IMR-90 (cell line): ENCODE measurements at regions not wholly inside any gene's neighbourhood (a gene's known extent, or its start where the extent isn't known, plus 50 kb on each side); places are given as distances from the start of the nearest gene placed in this dataset.

Experiments
- ATAC-seq: fragments of 200-7000 bp; cut with Tn5 transposase; 2 replicates; pipeline ENCODE4 v1.9.1; 2020; ENCODE audit warnings: low read depth, mild to moderate bottlenecking, moderate library complexity
- BruUV-seq: library from RNA; stranded (reverse); fragments of 400-500 nt; replicated peaks from 2 replicates; lab custom pipeline; 2021; lab: Mats Ljungman, UMichigan
- CTCF ChIA-PET: fragments of 300-600 bp; formaldehyde crosslinking; extraction: SDS; loops from one replicate; lab custom pipeline; 2021; ENCODE audit warnings: antibody characterized with exemption; lab: Yijun Ruan, JAX
- POLR2A ChIA-PET: fragments of 300-600 bp; sonication (Branson Sonifier 250); formaldehyde crosslinking; loops from one replicate; lab custom pipeline; 2022; ENCODE audit warnings: antibody characterized with exemption; ENCODE audit not compliant: unreplicated experiment; lab: Charles Lee
- DNase-seq: peaks from one replicate; pipeline ENCODE4 v3.0.0; 2013
- H2AFZ ChIP-seq: replicated peaks from 2 replicates; pipeline ENCODE3; 2013; ENCODE audit warnings: low read length, mild to moderate bottlenecking; ENCODE audit not compliant: poor library complexity
- H2AK5ac ChIP-seq: 2 replicates; pipeline ENCODE4 v1.6.1; 2013; ENCODE audit warnings: low read depth, low read length, inconsistent platforms
- H2AK9ac ChIP-seq: replicated peaks from 2 replicates; pipeline ENCODE3; 2013; ENCODE audit warnings: mild to moderate bottlenecking, low read depth, low read length, moderate library complexity; ENCODE audit not compliant: poor library complexity
- H2BK120ac ChIP-seq: 2 replicates; pipeline ENCODE4 v1.6.1; 2013; ENCODE audit warnings: low read depth, low read length, inconsistent platforms
- H2BK15ac ChIP-seq: 3 replicates; pipeline ENCODE4 v1.6.1; 2013; ENCODE audit warnings: low read depth, low read length, inconsistent platforms
- H2BK20ac ChIP-seq: 2 replicates; pipeline ENCODE4 v1.6.1; 2013; ENCODE audit warnings: low read depth, mild to moderate bottlenecking, inconsistent platforms, low read length, moderate library complexity
- H2BK5ac ChIP-seq: 2 replicates; pipeline ENCODE4 v1.6.1; 2013; ENCODE audit warnings: mild to moderate bottlenecking, low read depth, low read length, inconsistent platforms; ENCODE audit not compliant: poor library complexity, severe bottlenecking
- H3K14ac ChIP-seq: replicated peaks from 2 replicates; pipeline ENCODE4 v1.6.1; 2013; ENCODE audit warnings: low read depth, low read length, inconsistent platforms
- H3K18ac ChIP-seq: 2 replicates; pipeline ENCODE4 v1.6.1; 2013; ENCODE audit warnings: low read depth, low read length, control low read depth
- H3K23ac ChIP-seq: 2 replicates; pipeline ENCODE4 v1.6.1; 2013; ENCODE audit warnings: low read depth, low read length, inconsistent platforms
- H3K27ac ChIP-seq: 2 replicates; pipeline ENCODE4 v1.5.1; 2013; ENCODE audit warnings: mild to moderate bottlenecking, control low read depth, low read length; ENCODE audit not compliant: insufficient read depth
- H3K27me3 ChIP-seq: 2 replicates; pipeline ENCODE4 v1.6.1; 2013; ENCODE audit warnings: low read length; ENCODE audit not compliant: control insufficient read depth, insufficient read depth
- H3K36me3 ChIP-seq: 2 replicates; pipeline ENCODE4 v1.6.1; 2013; ENCODE audit warnings: low read length, mixed read lengths; ENCODE audit not compliant: control insufficient read depth, insufficient read depth
- H3K4ac ChIP-seq: 2 replicates; pipeline ENCODE4 v1.6.1; 2013; ENCODE audit warnings: low read depth, low read length, inconsistent platforms
- H3K4me1 ChIP-seq: 2 replicates; pipeline ENCODE4 v1.6.1; 2013; ENCODE audit warnings: low read length, mixed read lengths; ENCODE audit not compliant: control insufficient read depth, insufficient read depth
- H3K4me2 ChIP-seq: 2 replicates; pipeline ENCODE4 v1.6.1; 2013; ENCODE audit warnings: low read depth, mild to moderate bottlenecking, control low read depth, low read length, moderate library complexity
- H3K4me3 ChIP-seq: 2 replicates; pipeline ENCODE4 v1.5.1; 2013; ENCODE audit warnings: low read depth, mild to moderate bottlenecking, control low read depth, low read length, moderate library complexity; ENCODE audit not compliant: insufficient read depth
- H3K56ac ChIP-seq: 2 replicates; pipeline ENCODE4 v1.6.1; 2013; ENCODE audit warnings: low read length, inconsistent platforms; ENCODE audit not compliant: insufficient read depth; ENCODE audit errors: extremely low read depth
- H3K79me1 ChIP-seq, 2 experiments: 2 replicates each; pipeline ENCODE4 v1.6.1; 2013; ENCODE audit warnings: low read length in 2 of 2, inconsistent platforms in 1 of 2, low read depth in 1 of 2
- H3K9ac ChIP-seq: 2 replicates; pipeline ENCODE4 v1.6.1; 2013; ENCODE audit warnings: low read depth, low read length, control low read depth
- H3K9me1 ChIP-seq: 2 replicates; pipeline ENCODE4 v1.6.1; 2013; ENCODE audit warnings: low read length, inconsistent platforms; ENCODE audit not compliant: insufficient read depth
- H3K9me3 ChIP-seq: 2 replicates; pipeline ENCODE4 v1.6.1; 2013; ENCODE audit warnings: low read length; ENCODE audit not compliant: control insufficient read depth, insufficient read depth
- H4K20me1 ChIP-seq: 2 replicates; pipeline ENCODE4 v1.6.1; 2013; ENCODE audit warnings: low read length, inconsistent platforms; ENCODE audit not compliant: insufficient read depth
- H4K5ac ChIP-seq: 2 replicates; pipeline ENCODE4 v1.6.1; 2013; ENCODE audit warnings: mild to moderate bottlenecking, low read depth, low read length, control low read depth
- H4K8ac ChIP-seq, 2 experiments: 2 replicates each; pipeline ENCODE4 v1.6.1; 2013; ENCODE audit warnings: low read depth in 2 of 2, low read length in 2 of 2, control low read depth in 1 of 2, inconsistent platforms in 1 of 2
- H4K91ac ChIP-seq: 2 replicates; pipeline ENCODE4 v1.6.1; 2013; ENCODE audit warnings: low read depth, low read length, inconsistent platforms; ENCODE audit not compliant: insufficient read depth
- BHLHE40 ChIP-seq: fragments of 150-350 bp; IDR thresholded peaks from 2 replicates; pipeline ENCODE4 v1.6.1; 2016; ENCODE audit warnings: mild to moderate bottlenecking, low read depth, low read length
- CEBPB ChIP-seq: IDR thresholded peaks from 2 replicates; pipeline ENCODE4 v1.6.1; 2012; ENCODE audit warnings: low read depth, low read length, improper control_type of control experiment
- CHD1 ChIP-seq: IDR thresholded peaks from 2 replicates; pipeline ENCODE4 v1.6.1; 2012; ENCODE audit warnings: low read depth, low read length, improper control_type of control experiment
- CTCF ChIP-seq: conservative IDR thresholded peaks from 2 replicates; pipeline ENCODE4 v1.5.1; 2012; ENCODE audit warnings: mild to moderate bottlenecking, low read depth, low read length, improper control_type of control experiment
- ELK1 ChIP-seq: fragments of 150-350 bp; IDR thresholded peaks from 2 replicates; pipeline ENCODE4 v1.6.1; 2016; ENCODE audit warnings: low read depth, mild to moderate bottlenecking, low read length, moderate library complexity, borderline replicate concordance
- FOS ChIP-seq: fragments of 150-350 bp; IDR thresholded peaks from 2 replicates; pipeline ENCODE4 v1.6.1; 2016; ENCODE audit warnings: low read depth, low read length
- MAFK ChIP-seq: IDR thresholded peaks from 2 replicates; pipeline ENCODE4 v1.6.1; 2012; ENCODE audit warnings: low read depth, low read length, improper control_type of control experiment
- MAZ ChIP-seq: IDR thresholded peaks from 2 replicates; pipeline ENCODE4 v1.6.1; 2012; ENCODE audit warnings: low read depth, mild to moderate bottlenecking, low read length, improper control_type of control experiment, moderate library complexity, borderline replicate concordance
- MXI1 ChIP-seq: IDR thresholded peaks from 2 replicates; pipeline ENCODE4 v1.6.1; 2012; ENCODE audit warnings: low read depth, mild to moderate bottlenecking, low read length, moderate library complexity, borderline replicate concordance
- NFE2L2 ChIP-seq: fragments of 150-350 bp; IDR thresholded peaks from 2 replicates; pipeline ENCODE4 v1.6.1; 2016; ENCODE audit warnings: low read depth, mild to moderate bottlenecking, low read length
- POLR2A ChIP-seq: IDR thresholded peaks from 2 replicates; pipeline ENCODE4 v1.6.1; 2012; ENCODE audit warnings: mild to moderate bottlenecking, low read depth, low read length
- RAD21 ChIP-seq: IDR thresholded peaks from 2 replicates; pipeline ENCODE4 v1.6.1; 2012; ENCODE audit warnings: low read length, improper control_type of control experiment
- RCOR1 ChIP-seq: IDR thresholded peaks from 2 replicates; pipeline ENCODE4 v1.6.1; 2012; ENCODE audit warnings: mild to moderate bottlenecking, low read length, improper control_type of control experiment; ENCODE audit not compliant: insufficient replicate concordance
- RFX5 ChIP-seq: IDR thresholded peaks from 2 replicates; pipeline ENCODE4 v1.8.0; 2012; ENCODE audit warnings: low read depth, mild to moderate bottlenecking, low read length, moderate library complexity
- SMC3 ChIP-seq: fragments of 150-350 bp; IDR thresholded peaks from 2 replicates; pipeline ENCODE4 v1.6.1; 2016; ENCODE audit warnings: low read depth, mild to moderate bottlenecking, antibody characterized with exemption, low read length, moderate library complexity
- USF2 ChIP-seq: fragments of 150-350 bp; IDR thresholded peaks from 2 replicates; pipeline ENCODE4 v1.6.1; 2017; ENCODE audit warnings: mild to moderate bottlenecking, antibody characterized with exemption, low read length, low read depth
- WGBS, 2 experiments: methylation state at CpG; one replicate each; pipeline versions ENCODE4 v1.1.5 to v1.1.7; 2013; ENCODE audit warnings: missing lambda C conversion rate in 2 of 2; ENCODE audit not compliant: insufficient read length in 1 of 2; ENCODE audit errors: extremely low coverage in 2 of 2; 5-methylcytosine and 5-hydroxymethylcytosine counted together
- dilution Hi-C: fragments of 300-500 bp; cut with HindIII; formaldehyde crosslinking; loops from one replicate; pipeline ENCODE4 v1.14.3; 2018; ENCODE audit warnings: low sequenced_read_pairs; ENCODE audit not compliant: unreplicated experiment
- in situ Hi-C: fragments of 300-500 bp; cut with MboI; formaldehyde crosslinking; loops from 3 replicates; pipeline ENCODE4 v1.14.3; 2019; ENCODE audit warnings: low sequenced_read_pairs, inconsistent platforms, mixed read lengths
- intact Hi-C: fragments of 100-400 bp; cut with micrococcal nuclease; formaldehyde crosslinking; loops from 2 replicates; pipeline ENCODE4 v1.10.0; 2022

GRCh38 chr12:33813536-33813935 lies 208.8 kb upstream of the ALG10 start:
- Histone ChIP-seq H3K56ac (no peak overlapping the region), H3K4me3 (no peak overlapping the region), H2AK9ac (no peak overlapping the region), H2AFZ (no peak overlapping the region), H4K8ac (no peak overlapping the region), H4K91ac (no peak overlapping the region), H3K23ac (no peak overlapping the region), H3K4ac (no peak overlapping the region), H2BK120ac (no peak overlapping the region), H2BK15ac (no peak overlapping the region), H2BK20ac (no peak overlapping the region), H3K14ac (no peak overlapping the region), H3K27ac (no peak overlapping the region), H3K18ac (no peak overlapping the region), H2AK5ac (no peak overlapping the region), H2BK5ac (no peak overlapping the region), H3K79me1 (no peaks in the 10 kb centered on the region), H3K9me1 (no peaks in the 10 kb centered on the region), H4K20me1 (no peaks in the 10 kb centered on the region), H3K4me2 (no peak overlapping the region), H3K9ac (no peak overlapping the region), H3K9me3 (peaks cover 13% of the 10 kb centered on the region), H3K4me1 (no peaks in the 10 kb centered on the region), H3K27me3 (no peaks in the 10 kb centered on the region), H4K5ac (no peak overlapping the region), H3K36me3 (no peaks in the 10 kb centered on the region)
- in situ Hi-C loops (no loop called here), intact Hi-C loops (no loop called here), dilution Hi-C loops (no loop called here)
- POLR2A ChIA-PET, result no interaction called here
- no CpG with 5 or more reads among the region's 2 CpGs for WGBS, 2 experiments
- no peak for TF ChIP-seq FOS
- no peak for TF ChIP-seq USF2
- TF ChIP-seq MAZ, result no peak
- TF ChIP-seq SMC3, result no peak
- TF ChIP-seq RCOR1, result no peak
- no peak for TF ChIP-seq RAD21
- TF ChIP-seq BHLHE40, result no peak
- no peak for TF ChIP-seq MXI1
- no peak for TF ChIP-seq CEBPB
- no peak for TF ChIP-seq CHD1
- no peak for TF ChIP-seq RFX5
- TF ChIP-seq CTCF, result no peak
- no peak for TF ChIP-seq POLR2A
- TF ChIP-seq NFE2L2, result no peak
- no peak for TF ChIP-seq ELK1
- no peak for TF ChIP-seq MAFK
- ATAC-seq, result no peak
- no peak for DNase-seq
- CTCF ChIA-PET, result no interaction called here
- BruUV-seq, result no TSS peak
